B cell (primary cell): ENCODE measurements at regions not wholly inside any gene's neighbourhood (a gene's known extent, or its start where the extent isn't known, plus 50 kb on each side); places are given as distances from the start of the nearest gene placed in this dataset.

ENCODE experiments used
- ATAC-seq: fragments of 200-7000 bp; cut with Tn5 transposase; one replicate; pipeline ENCODE4 v1.10.0; 2021; ENCODE audit warnings: low read depth, mild to moderate bottlenecking, moderate number of reproducible peaks, moderate library complexity
- CTCF ChIA-PET: fragments of 350-600 bp; sonication (Branson Sonifier 250); formaldehyde crosslinking; loops from one replicate; lab custom pipeline; 2021; ENCODE audit warnings: antibody characterized with exemption, inconsistent platforms; lab: Charles Lee
- POLR2A ChIA-PET: fragments of 350-600 bp; sonication (Branson Sonifier 250); formaldehyde crosslinking; loops from one replicate; lab custom pipeline; 2021; ENCODE audit warnings: antibody characterized with exemption; lab: Charles Lee
- DNase-seq: peaks from one replicate; pipeline ENCODE4 v3.0.0; 2013
- H2AFZ ChIP-seq: 2 replicates; pipeline ENCODE4 v1.6.1; 2012; ENCODE audit warnings: mild to moderate bottlenecking, low read depth, low read length; ENCODE audit not compliant: insufficient read depth, poor library complexity, severe bottlenecking
- H3K27ac ChIP-seq, 2 donors: 1 replicate in 1 of 2; 2 replicates in 1 of 2; pipeline ENCODE4 v1.5.1; 2012 to 2013; ENCODE audit warnings: low read length in 2 of 2, mild to moderate bottlenecking in 2 of 2, moderate library complexity in 1 of 2
- H3K27me3 ChIP-seq, 4 experiments: fragments of 200-600 bp in 1 of 4; sonication (generic) in 1 of 4; replicated peaks in 1 of 4; 1 replicate in 2 of 4; 2 replicates in 2 of 4; pipeline versions ENCODE4 v1.6.1 to v1.7.0; 2013 to 2016; ENCODE audit warnings: low read length in 3 of 4, mild to moderate bottlenecking in 2 of 4, mixed read lengths in 1 of 4, moderate library complexity in 1 of 4; ENCODE audit not compliant: insufficient read depth in 4 of 4, control insufficient read depth in 3 of 4; ENCODE audit errors: control extremely low read depth in 1 of 4
- H3K36me3 ChIP-seq, 2 experiments: replicated peaks in 1 of 2; 1 replicate in 1 of 2; 2 replicates in 1 of 2; pipeline versions ENCODE4 v1.6.1 to v1.7.1; 2013; ENCODE audit warnings: low read length in 1 of 2; ENCODE audit not compliant: insufficient read depth in 2 of 2, control insufficient read depth in 1 of 2; ENCODE audit errors: control extremely low read depth in 1 of 2, extremely low read depth in 1 of 2
- H3K4me1 ChIP-seq, 2 donors: fragments of 200-600 bp in 1 of 2; sonication (generic) in 1 of 2; 1 replicate in 1 of 2; 2 replicates in 1 of 2; pipeline versions ENCODE4 v1.5.1 to v1.6.1; 2013 to 2017; ENCODE audit warnings: low read length in 2 of 2; ENCODE audit not compliant: control insufficient read depth in 2 of 2, insufficient read depth in 2 of 2
- H3K4me2 ChIP-seq: replicated peaks from 2 replicates; pipeline ENCODE3; 2012; ENCODE audit warnings: mild to moderate bottlenecking, low read depth, low read length; ENCODE audit not compliant: poor library complexity, severe bottlenecking
- H3K4me3 ChIP-seq, 5 experiments: fragments of 200-600 bp in 1 of 5; sonication (generic) in 1 of 5; 1 replicate in 3 of 5; 2 replicates in 2 of 5; pipeline versions ENCODE4 v1.5.1 to v1.7.0; 2011 to 2016; ENCODE audit warnings: low read length in 4 of 5, mild to moderate bottlenecking in 4 of 5, low read depth in 2 of 5, control low read depth in 1 of 5, moderate library complexity in 1 of 5; ENCODE audit not compliant: insufficient read depth in 1 of 5; ENCODE audit errors: control extremely low read depth in 1 of 5, extremely low read depth in 1 of 5
- H3K79me2 ChIP-seq: fragments of 200-600 bp; sonication (generic); one replicate; pipeline ENCODE4 v1.6.0; 2016; ENCODE audit warnings: low read length; ENCODE audit not compliant: control insufficient read depth, insufficient read depth
- H3K9ac ChIP-seq: fragments of 200-600 bp; sonication (generic); 2 replicates; pipeline ENCODE4 v1.6.1; 2017; ENCODE audit warnings: mild to moderate bottlenecking, low read length, moderate library complexity
- H3K9me3 ChIP-seq, 3 donors: one replicate each; pipeline versions ENCODE4 v1.6.1 to v1.7.1; 2013; ENCODE audit warnings: low read length in 2 of 3; ENCODE audit not compliant: control insufficient read depth in 2 of 3, insufficient read depth in 1 of 3; ENCODE audit errors: control extremely low read depth in 1 of 3
- H4K20me1 ChIP-seq: 2 replicates; pipeline ENCODE4 v1.6.0; 2012; ENCODE audit warnings: mild to moderate bottlenecking, low read length; ENCODE audit not compliant: insufficient read depth, control insufficient read depth, poor library complexity, severe bottlenecking
- H3K27ac Mint-ChIP-seq: one replicate; pipeline ENCODE4 v1.8.0; 2021; ENCODE audit warnings: mixed read lengths
- H3K27me3 Mint-ChIP-seq: one replicate; pipeline ENCODE4 v1.8.0; 2021; ENCODE audit warnings: mixed read lengths
- H3K4me1 Mint-ChIP-seq: one replicate; pipeline ENCODE4 v1.8.0; 2021; ENCODE audit warnings: mixed read lengths
- H3K4me3 Mint-ChIP-seq: one replicate; pipeline ENCODE4 v1.8.0; 2021; ENCODE audit warnings: mixed read lengths
- H3K9me3 Mint-ChIP-seq: one replicate; pipeline ENCODE4 v1.8.0; 2022; ENCODE audit warnings: mixed read lengths; ENCODE audit not compliant: insufficient read depth
- EZH2 ChIP-seq: IDR thresholded peaks from 2 replicates; pipeline ENCODE4 v1.6.1; 2012; ENCODE audit warnings: borderline replicate concordance, low read depth, mild to moderate bottlenecking, moderate library complexity, low read length; ENCODE audit not compliant: insufficient read depth, poor library complexity, severe bottlenecking
- WGBS: methylation state at CpG from one replicate; pipeline ENCODE4 v1.1.5; 2013; ENCODE audit warnings: missing lambda C conversion rate; ENCODE audit not compliant: insufficient coverage; 5-methylcytosine and 5-hydroxymethylcytosine counted together
- intact Hi-C: fragments of 100-400 bp; cut with micrococcal nuclease; formaldehyde crosslinking; loops from one replicate; pipeline ENCODE4 v1.10.0; 2022
- TF ChIP-seq, protein P1 (sequence below): fragments of 200-600 bp; IDR thresholded peaks from one replicate; pipeline ENCODE4 v1.8.0; 2022; ENCODE audit warnings: antibody characterized with exemption, mild to moderate bottlenecking

DNA sequence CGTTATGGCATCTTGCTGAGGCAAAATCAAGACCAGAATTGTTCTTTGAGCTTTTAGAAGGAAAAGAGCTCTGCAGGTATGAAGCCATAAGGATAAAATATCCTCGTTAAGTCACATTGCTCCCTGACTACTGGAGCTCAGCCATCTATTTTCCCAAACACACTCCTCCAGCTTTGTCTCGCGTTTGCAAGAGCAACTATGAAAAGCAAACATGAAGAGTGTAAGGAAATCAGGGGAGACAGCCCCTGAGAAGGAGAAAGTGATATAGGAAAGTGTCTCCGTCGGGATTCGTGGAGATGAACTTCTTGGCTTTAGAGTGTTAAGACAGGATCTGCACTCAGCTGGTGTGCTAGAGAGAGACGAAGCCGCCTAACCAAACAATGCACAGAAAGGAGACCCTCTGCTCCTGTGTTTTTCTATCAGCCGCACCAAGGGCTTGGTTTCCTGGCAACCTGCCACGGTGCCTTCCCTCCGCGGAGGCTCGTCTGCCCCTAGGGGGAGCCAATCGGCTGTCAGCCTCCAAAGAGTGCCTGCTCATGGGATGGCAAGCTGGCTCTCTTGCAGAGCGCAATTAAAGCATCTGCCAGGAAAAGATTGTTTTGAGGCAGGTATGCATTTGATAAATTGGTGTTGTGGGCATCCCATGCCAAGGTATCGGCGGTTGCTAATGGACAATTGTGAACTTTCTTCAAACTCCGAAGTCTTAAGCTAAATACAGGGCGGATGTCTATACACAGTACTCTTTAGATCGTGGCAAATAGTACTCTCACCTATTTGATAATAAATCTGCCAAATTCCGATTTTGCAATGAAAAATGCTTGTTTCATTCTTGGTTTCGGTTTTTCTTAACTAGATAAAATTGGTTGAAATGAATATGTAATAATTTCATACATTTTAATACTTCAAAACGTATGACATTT lies 603.2 kb downstream of the RNF144B start:
- no peak overlapping the region for H3K4me3 Mint-ChIP-seq
- Histone ChIP-seq H3K27ac (no peak overlapping the region), H3K4me1 (no peaks in the 10 kb centered on the region), H2AFZ (no peak overlapping the region), H3K4me2 (no peak overlapping the region), H3K36me3 (no peaks in the 10 kb centered on the region), H3K79me2 (no peaks in the 10 kb centered on the region), H3K9me3 (peaks cover 0 to 5% (median 0%) of the 10 kb centered on the region in 3 donors), H4K20me1 (no peaks in the 10 kb centered on the region), H3K27me3 (no peaks in the 10 kb centered on the region), H3K9ac (no peak overlapping the region), H3K4me3 (no peak overlapping the region)
- 35% methylated on average over 15 of the region's 24 CpGs for WGBS
- H3K27ac Mint-ChIP-seq = no peak overlapping the region
- H3K9me3 Mint-ChIP-seq = no peaks in the 10 kb centered on the region
- CTCF ChIA-PET = no interaction called here
- intact Hi-C loops = no loop called here
- no peaks in the 10 kb centered on the region for H3K27me3 Mint-ChIP-seq
- no peak for TF ChIP-seq EZH2
- TF ChIP-seq, protein P1, sequence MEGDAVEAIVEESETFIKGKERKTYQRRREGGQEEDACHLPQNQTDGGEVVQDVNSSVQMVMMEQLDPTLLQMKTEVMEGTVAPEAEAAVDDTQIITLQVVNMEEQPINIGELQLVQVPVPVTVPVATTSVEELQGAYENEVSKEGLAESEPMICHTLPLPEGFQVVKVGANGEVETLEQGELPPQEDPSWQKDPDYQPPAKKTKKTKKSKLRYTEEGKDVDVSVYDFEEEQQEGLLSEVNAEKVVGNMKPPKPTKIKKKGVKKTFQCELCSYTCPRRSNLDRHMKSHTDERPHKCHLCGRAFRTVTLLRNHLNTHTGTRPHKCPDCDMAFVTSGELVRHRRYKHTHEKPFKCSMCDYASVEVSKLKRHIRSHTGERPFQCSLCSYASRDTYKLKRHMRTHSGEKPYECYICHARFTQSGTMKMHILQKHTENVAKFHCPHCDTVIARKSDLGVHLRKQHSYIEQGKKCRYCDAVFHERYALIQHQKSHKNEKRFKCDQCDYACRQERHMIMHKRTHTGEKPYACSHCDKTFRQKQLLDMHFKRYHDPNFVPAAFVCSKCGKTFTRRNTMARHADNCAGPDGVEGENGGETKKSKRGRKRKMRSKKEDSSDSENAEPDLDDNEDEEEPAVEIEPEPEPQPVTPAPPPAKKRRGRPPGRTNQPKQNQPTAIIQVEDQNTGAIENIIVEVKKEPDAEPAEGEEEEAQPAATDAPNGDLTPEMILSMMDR = no peak
- no peaks in the 10 kb centered on the region for H3K4me1 Mint-ChIP-seq
- ATAC-seq (no peak), DNase-seq (no peak)
- POLR2A ChIA-PET = no interaction called here

DNA sequence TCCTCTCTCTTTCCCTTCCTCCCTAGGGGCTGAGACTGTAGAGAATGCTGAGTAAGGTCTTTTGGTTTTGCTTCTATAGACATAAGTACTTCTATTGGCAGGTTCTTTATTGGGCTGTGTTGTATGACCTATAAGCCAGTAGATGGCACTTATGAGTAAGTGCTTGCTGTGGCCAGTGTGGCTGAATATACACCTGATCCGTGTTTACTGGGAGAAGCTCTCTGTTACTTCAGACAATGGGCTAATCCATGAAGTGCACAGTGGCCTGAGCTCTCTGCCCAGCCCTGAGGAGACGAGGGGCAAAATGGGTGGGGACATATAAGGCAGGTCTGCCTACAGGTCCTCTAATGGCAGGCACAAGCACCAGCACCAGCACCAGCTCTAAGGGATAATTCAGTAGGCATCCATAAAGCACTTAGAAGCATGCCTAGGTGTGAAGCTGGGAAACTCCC lies 610.3 kb downstream of the RNF144B start:
- no peaks in the 10 kb centered on the region for H3K4me1 Mint-ChIP-seq
- Histone ChIP-seq H3K4me1 (no peaks in the 10 kb centered on the region), H3K27me3 (no peaks in the 10 kb centered on the region), H3K36me3 (no peaks in the 10 kb centered on the region), H3K4me2 (no peak overlapping the region), H3K9ac (no peak overlapping the region), H2AFZ (no peak overlapping the region), H4K20me1 (no peaks in the 10 kb centered on the region), H3K4me3 (no peak overlapping the region), H3K9me3 (no peaks in the 10 kb centered on the region), H3K27ac (no peak overlapping the region), H3K79me2 (no peaks in the 10 kb centered on the region)
- H3K4me3 Mint-ChIP-seq = no peak overlapping the region
- ATAC-seq (no peak), DNase-seq (no peak)
- H3K27ac Mint-ChIP-seq = no peak overlapping the region
- intact Hi-C loops = no loop called here
- CTCF ChIA-PET = no interaction called here
- POLR2A ChIA-PET = no interaction called here
- no peaks in the 10 kb centered on the region for H3K9me3 Mint-ChIP-seq
- no peaks in the 10 kb centered on the region for H3K27me3 Mint-ChIP-seq
- 44% methylated on average over 2 of the region's 2 CpGs for WGBS
- TF ChIP-seq, protein P1 = no peak
- TF ChIP-seq EZH2 = no peak
